Fibroblast of lung (primary cell): ENCODE measurements at regions not wholly inside any gene's neighbourhood (a gene's known extent, or its start where the extent isn't known, plus 50 kb on each side); places are given as distances from the start of the nearest gene placed in this dataset.

Experiments used
- DNase-seq, 2 donors: peaks; one replicate each; pipeline versions ENCODE4 v3.0.0 to v3.0.0-alpha.2; 2010; ENCODE audit warnings: low read depth in 2 of 2
- H2AFZ ChIP-seq: 2 replicates; pipeline ENCODE4 v1.5.1; 2012; ENCODE audit warnings: low read length, control low read depth, inconsistent platforms
- H3K27ac ChIP-seq: 2 replicates; pipeline ENCODE4 v1.5.1; 2011; ENCODE audit warnings: low read length, control low read depth; ENCODE audit not compliant: insufficient read depth
- H3K27me3 ChIP-seq: 2 replicates; pipeline ENCODE4 v1.5.1; 2011; ENCODE audit warnings: mild to moderate bottlenecking, low read length; ENCODE audit not compliant: control insufficient read depth, insufficient read depth
- H3K36me3 ChIP-seq: 2 replicates; pipeline ENCODE4 v1.5.1; 2011; ENCODE audit warnings: low read length; ENCODE audit not compliant: control insufficient read depth, insufficient read depth
- H3K4me1 ChIP-seq: 2 replicates; pipeline ENCODE4 v1.5.1; 2011; ENCODE audit warnings: low read length; ENCODE audit not compliant: control insufficient read depth, insufficient read depth; ENCODE audit errors: extremely low read depth
- H3K4me2 ChIP-seq: 2 replicates; pipeline ENCODE4 v1.5.1; 2011; ENCODE audit warnings: low read length, control low read depth; ENCODE audit not compliant: insufficient read depth; ENCODE audit errors: extremely low read depth
- H3K4me3 ChIP-seq, 4 experiments: fragments of 200-600 bp in 1 of 4; sonication (generic) in 1 of 4; replicated peaks in 1 of 4; 2 replicates each; pipeline ENCODE4 v1.5.1; 2011 to 2016; ENCODE audit warnings: low read length in 4 of 4, low read depth in 3 of 4, mild to moderate bottlenecking in 3 of 4, control low read depth in 2 of 4, inconsistent platforms in 1 of 4, mixed read lengths in 1 of 4; ENCODE audit not compliant: insufficient read depth in 1 of 4; ENCODE audit errors: control extremely low read depth in 1 of 4
- H3K79me2 ChIP-seq: 2 replicates; pipeline ENCODE4 v1.5.1; 2012; ENCODE audit warnings: mild to moderate bottlenecking, low read length, inconsistent platforms; ENCODE audit not compliant: control insufficient read depth, insufficient read depth
- H3K9ac ChIP-seq: 2 replicates; pipeline ENCODE4 v1.5.1; 2011; ENCODE audit warnings: mild to moderate bottlenecking, low read length, control low read depth; ENCODE audit not compliant: insufficient read depth
- H3K9me3 ChIP-seq: 2 replicates; pipeline ENCODE4 v1.5.1; 2012; ENCODE audit warnings: low read depth, low read length; ENCODE audit not compliant: control insufficient read depth, insufficient read depth
- H4K20me1 ChIP-seq: 2 replicates; pipeline ENCODE4 v1.5.1; 2011; ENCODE audit warnings: low read length; ENCODE audit not compliant: control insufficient read depth, insufficient read depth; ENCODE audit errors: extremely low read depth
- EZH2 ChIP-seq: IDR thresholded peaks from 2 replicates; pipeline ENCODE4 v1.5.1; 2012; ENCODE audit warnings: low read length, control low read depth, mild to moderate bottlenecking; ENCODE audit errors: missing control alignments
- TF ChIP-seq, protein P1 (sequence below), 2 donors: IDR thresholded peaks in 1 of 2; conservative IDR thresholded peaks in 1 of 2; 1 replicate in 1 of 2; 2 replicates in 1 of 2; pipeline ENCODE4 v1.5.1; 2011 to 2012; ENCODE audit warnings: low read length in 2 of 2, control low read depth in 1 of 2, inconsistent platforms in 1 of 2, low read depth in 1 of 2, mild to moderate bottlenecking in 1 of 2

DNA sequence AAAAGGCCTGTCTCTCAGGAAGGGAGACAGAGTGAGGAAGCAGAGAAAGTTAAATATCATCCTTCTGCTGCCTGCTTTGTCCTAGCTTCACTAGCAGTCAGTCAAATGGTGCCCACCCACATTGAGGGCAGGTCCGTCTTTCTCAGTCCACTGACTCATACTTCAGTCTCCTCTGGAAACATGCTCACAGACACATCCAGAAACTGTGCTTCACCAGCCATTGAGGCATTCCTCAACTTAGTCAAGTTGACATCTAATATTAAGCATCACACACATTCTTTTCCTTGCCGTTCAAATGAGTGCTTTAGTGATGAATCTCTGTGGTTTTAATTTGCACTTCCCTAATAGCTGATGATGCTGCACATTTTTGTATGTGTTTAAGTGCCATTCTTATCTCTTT, 777.8 kb upstream of the PRMT6 start:
- Histone ChIP-seq H3K79me2 (no peaks in the 10 kb centered on the region), H3K4me1 (no peaks in the 10 kb centered on the region), H3K27ac (no peak overlapping the region), H3K36me3 (no peaks in the 10 kb centered on the region), H3K9me3 (no peaks in the 10 kb centered on the region), H4K20me1 (no peaks in the 10 kb centered on the region), H3K9ac (no peak overlapping the region), H2AFZ (no peak overlapping the region), H3K4me2 (no peak overlapping the region), H3K27me3 (no peaks in the 10 kb centered on the region), H3K4me3 (no peak overlapping the region)
- DNase-seq, result peak in 1 of 2 donors; percentile 62
- no peak for TF ChIP-seq EZH2
- TF ChIP-seq, protein P1, sequence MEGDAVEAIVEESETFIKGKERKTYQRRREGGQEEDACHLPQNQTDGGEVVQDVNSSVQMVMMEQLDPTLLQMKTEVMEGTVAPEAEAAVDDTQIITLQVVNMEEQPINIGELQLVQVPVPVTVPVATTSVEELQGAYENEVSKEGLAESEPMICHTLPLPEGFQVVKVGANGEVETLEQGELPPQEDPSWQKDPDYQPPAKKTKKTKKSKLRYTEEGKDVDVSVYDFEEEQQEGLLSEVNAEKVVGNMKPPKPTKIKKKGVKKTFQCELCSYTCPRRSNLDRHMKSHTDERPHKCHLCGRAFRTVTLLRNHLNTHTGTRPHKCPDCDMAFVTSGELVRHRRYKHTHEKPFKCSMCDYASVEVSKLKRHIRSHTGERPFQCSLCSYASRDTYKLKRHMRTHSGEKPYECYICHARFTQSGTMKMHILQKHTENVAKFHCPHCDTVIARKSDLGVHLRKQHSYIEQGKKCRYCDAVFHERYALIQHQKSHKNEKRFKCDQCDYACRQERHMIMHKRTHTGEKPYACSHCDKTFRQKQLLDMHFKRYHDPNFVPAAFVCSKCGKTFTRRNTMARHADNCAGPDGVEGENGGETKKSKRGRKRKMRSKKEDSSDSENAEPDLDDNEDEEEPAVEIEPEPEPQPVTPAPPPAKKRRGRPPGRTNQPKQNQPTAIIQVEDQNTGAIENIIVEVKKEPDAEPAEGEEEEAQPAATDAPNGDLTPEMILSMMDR (conservative IDR thresholded peaks at IDR 0.05 in 1 of 2, IDR thresholded peaks at IDR 0.05 in 1 of 2; ENCODE audit: low read depth in 1 of 2, low read length in 2 of 2), result no peak

DNA sequence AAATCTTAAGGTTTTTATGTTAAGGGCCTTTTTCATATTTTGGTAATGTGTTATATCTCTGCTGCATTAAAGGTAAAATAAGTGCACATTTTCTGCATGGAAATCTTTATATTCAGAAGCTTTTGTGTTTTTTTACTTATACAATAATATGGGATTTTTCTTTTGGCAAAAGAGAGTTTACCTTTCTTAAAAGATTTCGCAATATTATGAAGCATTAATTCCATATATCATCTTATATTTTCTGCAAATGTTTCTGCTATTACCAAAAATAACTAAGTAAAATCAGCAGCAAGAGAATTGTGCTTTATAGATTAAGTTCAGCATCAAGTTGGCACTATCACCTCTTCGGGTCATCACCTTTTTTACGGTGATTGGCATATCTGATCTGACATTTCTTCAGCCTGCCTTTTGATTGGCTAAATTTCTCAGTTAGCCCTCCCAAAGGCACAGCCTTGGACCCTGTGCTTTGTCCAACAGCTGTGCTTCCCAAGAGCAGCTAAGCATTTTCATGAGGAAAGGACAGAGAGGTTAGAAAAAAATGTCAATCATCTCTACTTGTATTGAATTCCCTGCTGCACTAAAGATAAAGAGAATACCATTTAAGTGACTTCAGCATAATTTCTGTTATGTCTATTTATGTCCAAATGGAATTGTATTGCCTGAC, 767.1 kb upstream of the PRMT6 start:
- H3K4me3 ChIP-seq, result no peak overlapping the region
- H3K9me3 ChIP-seq, result no peaks in the 10 kb centered on the region
- H3K79me2 ChIP-seq, result no peaks in the 10 kb centered on the region
- H4K20me1 ChIP-seq, result no peaks in the 10 kb centered on the region
- H3K36me3 ChIP-seq, result no peaks in the 10 kb centered on the region
- no peak overlapping the region for H3K27ac ChIP-seq
- TF ChIP-seq, protein P1 (conservative IDR thresholded peaks at IDR 0.05 in 1 of 2, IDR thresholded peaks at IDR 0.05 in 1 of 2; ENCODE audit: low read depth in 1 of 2, low read length in 2 of 2), result no peak
- no peak for TF ChIP-seq EZH2
- no peak overlapping the region for H3K4me2 ChIP-seq
- no peak for DNase-seq
- H2AFZ ChIP-seq, result no peak overlapping the region
- H3K27me3 ChIP-seq, result no peaks in the 10 kb centered on the region
- H3K9ac ChIP-seq, result no peak overlapping the region
- no peaks in the 10 kb centered on the region for H3K4me1 ChIP-seq

DNA sequence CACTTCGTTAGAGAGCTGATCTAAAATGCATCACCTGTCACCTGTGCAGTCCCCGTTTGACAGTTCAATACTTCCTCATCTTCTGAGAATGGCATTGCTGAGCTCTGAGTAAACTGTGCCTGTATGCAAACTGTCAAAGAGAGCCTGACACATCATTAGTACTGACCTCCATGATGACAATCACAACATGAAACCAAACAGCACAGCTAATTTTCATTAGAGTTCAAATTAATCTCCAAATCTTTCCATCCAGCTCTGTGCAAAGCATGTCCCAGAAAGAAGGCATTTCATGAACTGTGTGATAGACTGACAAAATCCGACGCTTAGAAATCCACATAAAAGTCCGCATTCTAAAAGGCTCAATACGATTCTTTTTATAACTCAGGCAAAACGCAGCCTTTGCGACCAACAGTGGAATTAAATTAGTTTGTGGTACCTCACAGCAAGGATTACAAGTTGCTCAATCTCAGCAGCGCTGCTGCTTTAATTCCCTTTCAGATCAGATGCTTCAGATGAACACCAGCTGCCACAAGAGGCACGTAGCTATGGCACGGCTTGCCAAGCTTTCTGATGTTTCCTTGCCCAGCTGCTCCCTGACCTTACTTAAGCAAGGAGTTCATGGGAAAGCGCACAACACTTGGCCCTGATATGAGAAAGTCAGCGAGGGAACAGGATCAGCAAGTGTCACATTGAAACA, 765.5 kb upstream of the PRMT6 start:
- Histone ChIP-seq H3K4me3 (no peak overlapping the region), H3K79me2 (no peaks in the 10 kb centered on the region), H3K4me2 (no peak overlapping the region), H4K20me1 (no peaks in the 10 kb centered on the region), H3K27me3 (no peaks in the 10 kb centered on the region), H2AFZ (no peak overlapping the region), H3K36me3 (no peaks in the 10 kb centered on the region), H3K9ac (no peak overlapping the region), H3K4me1 (no peaks in the 10 kb centered on the region), H3K27ac (no peak overlapping the region), H3K9me3 (no peaks in the 10 kb centered on the region)
- DNase-seq, result peak in 1 of 2 donors; percentile 70
- no peak for TF ChIP-seq EZH2
- TF ChIP-seq, protein P1 (conservative IDR thresholded peaks at IDR 0.05 in 1 of 2, IDR thresholded peaks at IDR 0.05 in 1 of 2; ENCODE audit: low read depth in 1 of 2, low read length in 2 of 2), result no peak
